ENCODE measurements at regions not wholly inside any gene's neighbourhood (a gene's known extent, or its start where the extent isn't known, plus 50 kb on each side); places are given as distances from the start of the nearest gene placed in this dataset.

GRCh38 chr5:68071282-68071632, 144.3 kb upstream of the PIK3R1 start:
- intact Hi-C loops (cut with DNase I) = no loop called here
- no peak overlapping the region for H3K27ac ChIP-seq (ENCODE audit: low read depth in 2 of 2, low read length in 2 of 2)
- H3K4me1 ChIP-seq (ENCODE audit: control insufficient read depth in 2 of 3, insufficient read depth in 2 of 3, low read depth in 1 of 3, low read length in 3 of 3) = no peaks in the 10 kb centered on the region
- H3K36me3 ChIP-seq (ENCODE audit: control insufficient read depth in 2 of 3, insufficient read depth in 3 of 3, low read length in 3 of 3) = no peaks in the 10 kb centered on the region
- no peak for DNase-seq
- no peaks in the 10 kb centered on the region for H3K27me3 ChIP-seq (ENCODE audit: control insufficient read depth, insufficient read depth, low read length)
- no peaks in the 10 kb centered on the region for H3K9me3 ChIP-seq (ENCODE audit: control insufficient read depth in 2 of 3, insufficient read depth in 1 of 3, low read length in 3 of 3)
- no peak overlapping the region for H3K9ac ChIP-seq (ENCODE audit: low read length in 3 of 3)
- FAIRE-seq = peak; percentile 27
- no peak for TF ChIP-seq CTCF (IDR thresholded peaks at IDR 0.05; ENCODE audit: borderline replicate concordance, extremely low read depth, insufficient read depth)
- no peak overlapping the region for H3K4me3 ChIP-seq (ENCODE audit: low read length in 3 of 3)

GRCh38 chr5:68070591-68071281, 144.8 kb upstream of the PIK3R1 start:
- no peak for FAIRE-seq
- intact Hi-C loops (cut with DNase I) = no loop called here

GRCh38 chr5:68067976-68068603, 147.5 kb upstream of the PIK3R1 start:
- Histone ChIP-seq H3K27ac (ENCODE audit: low read depth in 2 of 2, low read length in 2 of 2) (no peak overlapping the region), H3K36me3 (ENCODE audit: control insufficient read depth in 2 of 3, insufficient read depth in 3 of 3, low read length in 3 of 3) (no peaks in the 10 kb centered on the region), H3K4me1 (ENCODE audit: control insufficient read depth in 2 of 3, insufficient read depth in 2 of 3, low read depth in 1 of 3, low read length in 3 of 3) (no peaks in the 10 kb centered on the region), H3K9me3 (ENCODE audit: control insufficient read depth in 2 of 3, insufficient read depth in 1 of 3, low read length in 3 of 3) (no peaks in the 10 kb centered on the region), H3K27me3 (ENCODE audit: control insufficient read depth, insufficient read depth, low read length) (no peaks in the 10 kb centered on the region), H3K9ac (ENCODE audit: low read length in 3 of 3) (no peak overlapping the region), H3K4me3 (ENCODE audit: low read length in 3 of 3) (no peak overlapping the region)
- no peak for FAIRE-seq
- DNase-seq = no peak
- TF ChIP-seq CTCF (IDR thresholded peaks at IDR 0.05; ENCODE audit: borderline replicate concordance, extremely low read depth, insufficient read depth) = no peak
- intact Hi-C loops (cut with DNase I) = no loop called here

More at GRCh38 chr5:68070591-68071281, 144.8 kb upstream of the PIK3R1 start:
- no peak overlapping the region for H3K4me3 ChIP-seq (ENCODE audit: low read length in 3 of 3)
- TF ChIP-seq CTCF (IDR thresholded peaks at IDR 0.05; ENCODE audit: borderline replicate concordance, extremely low read depth, insufficient read depth) = no peak
- no peaks in the 10 kb centered on the region for H3K9me3 ChIP-seq (ENCODE audit: control insufficient read depth in 2 of 3, insufficient read depth in 1 of 3, low read length in 3 of 3)
- H3K36me3 ChIP-seq (ENCODE audit: control insufficient read depth in 2 of 3, insufficient read depth in 3 of 3, low read length in 3 of 3) = no peaks in the 10 kb centered on the region
- no peak for DNase-seq
- H3K27ac ChIP-seq (ENCODE audit: low read depth in 2 of 2, low read length in 2 of 2) = no peak overlapping the region
- no peak overlapping the region for H3K9ac ChIP-seq (ENCODE audit: low read length in 3 of 3)
- no peaks in the 10 kb centered on the region for H3K27me3 ChIP-seq (ENCODE audit: control insufficient read depth, insufficient read depth, low read length)
- no peaks in the 10 kb centered on the region for H3K4me1 ChIP-seq (ENCODE audit: control insufficient read depth in 2 of 3, insufficient read depth in 2 of 3, low read depth in 1 of 3, low read length in 3 of 3)

Measured in kidney (tissue), 13 donors.